WTC11 (cell line): ENCODE measurements at regions not wholly inside any gene's neighbourhood (a gene's known extent, or its start where the extent isn't known, plus 50 kb on each side); places are given as distances from the start of the nearest gene placed in this dataset.

ENCODE experiments used
- ATAC-seq: fragments of 200-7000 bp; cut with Tn5 transposase; 2 replicates; pipeline ENCODE4 v1.10.0; 2021; ENCODE audit warnings: mild to moderate bottlenecking, moderate library complexity
- CTCF ChIA-PET: fragments of 300-600 bp; sonication (Branson Sonifier 250); formaldehyde crosslinking; loops from one replicate; lab custom pipeline; 2021; ENCODE audit warnings: antibody characterized with exemption; lab: Charles Lee
- POLR2A ChIA-PET: fragments of 350-600 bp; sonication (Branson Sonifier 250); formaldehyde crosslinking; loops from one replicate; lab custom pipeline; 2021; ENCODE audit warnings: antibody characterized with exemption; lab: Charles Lee
- DNase-seq: peaks from one replicate; pipeline ENCODE4 v3.0.0; 2021; ENCODE audit warnings: low spot score
- H3K27ac Mint-ChIP-seq: 2 replicates; pipeline ENCODE4 v1.8.0; 2021; ENCODE audit warnings: mixed read lengths
- H3K27me3 Mint-ChIP-seq: 2 replicates; pipeline ENCODE4 v1.8.0; 2021; ENCODE audit warnings: low read depth, mild to moderate bottlenecking, moderate library complexity, mixed read lengths
- H3K36me3 Mint-ChIP-seq: 2 replicates; pipeline ENCODE4 v1.8.0; 2021; ENCODE audit warnings: mixed read lengths
- H3K4me1 Mint-ChIP-seq: 2 replicates; pipeline ENCODE4 v1.8.0; 2022; ENCODE audit warnings: mixed read lengths
- H3K4me3 Mint-ChIP-seq: 2 replicates; pipeline ENCODE4 v1.8.0; 2021; ENCODE audit warnings: mild to moderate bottlenecking, moderate library complexity, mixed read lengths
- H3K9me3 Mint-ChIP-seq: 2 replicates; pipeline ENCODE4 v1.8.0; 2021; ENCODE audit warnings: mixed read lengths
- ERG ChIP-seq: fragments of 250-450 bp; sonication (Bioruptor Pico); IDR thresholded peaks from 2 replicates; pipeline ENCODE4 v1.8.0; 2021; ENCODE audit warnings: mild to moderate bottlenecking
- ESRRA ChIP-seq: sonication (generic); formaldehyde crosslinking; IDR thresholded peaks from 2 replicates; pipeline ENCODE4 v1.8.1; 2022; ENCODE audit warnings: mild to moderate bottlenecking, missing genetic modification reagents, borderline replicate concordance
- ETV6 ChIP-seq: sonication (generic); formaldehyde crosslinking; IDR thresholded peaks from 2 replicates; pipeline ENCODE4 v1.8.1; 2022; ENCODE audit warnings: mild to moderate bottlenecking, missing genetic modification reagents
- FOXP4 ChIP-seq: sonication (generic); formaldehyde crosslinking; IDR thresholded peaks from 2 replicates; pipeline ENCODE4 v1.8.0; 2022; ENCODE audit warnings: mild to moderate bottlenecking, missing genetic modification reagents
- GABPB1 ChIP-seq: sonication (generic); formaldehyde crosslinking; IDR thresholded peaks from 2 replicates; pipeline ENCODE4 v1.8.1; 2023; ENCODE audit warnings: mild to moderate bottlenecking, missing genetic modification reagents
- HMGA2 ChIP-seq: fragments of 250-450 bp; sonication (Bioruptor Pico); IDR thresholded peaks from 2 replicates; pipeline ENCODE4 v1.4.0; 2021; ENCODE audit warnings: mild to moderate bottlenecking, moderate library complexity
- IRF2 ChIP-seq: sonication (generic); formaldehyde crosslinking; IDR thresholded peaks from 2 replicates; pipeline ENCODE4 v1.8.0; 2022; ENCODE audit warnings: low read depth, missing genetic modification reagents, borderline replicate concordance
- NFYB ChIP-seq: sonication (generic); formaldehyde crosslinking; conservative IDR thresholded peaks from 2 replicates; pipeline ENCODE4 v1.8.0; 2022; ENCODE audit warnings: low read depth, missing genetic modification reagents
- RORB ChIP-seq: fragments of 250-450 bp; sonication (Bioruptor Pico); IDR thresholded peaks from 2 replicates; pipeline ENCODE4 v1.9.0; 2021; ENCODE audit warnings: mild to moderate bottlenecking
- SMAD3 ChIP-seq: sonication (generic); formaldehyde crosslinking; IDR thresholded peaks from 2 replicates; pipeline ENCODE4 v1.8.0; 2022; ENCODE audit warnings: missing genetic modification reagents, mild to moderate bottlenecking, borderline replicate concordance
- SMAD4 ChIP-seq: sonication (generic); formaldehyde crosslinking; IDR thresholded peaks from 2 replicates; pipeline ENCODE4 v1.8.0; 2022; ENCODE audit warnings: mild to moderate bottlenecking, missing genetic modification reagents
- SP1 ChIP-seq: sonication (generic); formaldehyde crosslinking; conservative IDR thresholded peaks from 2 replicates; pipeline ENCODE4 v1.8.1; 2022; ENCODE audit warnings: missing genetic modification reagents
- TCF7 ChIP-seq: sonication (generic); formaldehyde crosslinking; IDR thresholded peaks from 2 replicates; pipeline ENCODE4 v1.8.0; 2022; ENCODE audit warnings: mild to moderate bottlenecking, low read depth, missing genetic modification reagents, moderate library complexity
- TEAD4 ChIP-seq: sonication (generic); formaldehyde crosslinking; IDR thresholded peaks from 2 replicates; pipeline ENCODE4 v1.8.0; 2022; ENCODE audit warnings: mild to moderate bottlenecking, missing genetic modification reagents
- ZBTB21 ChIP-seq: sonication (generic); formaldehyde crosslinking; IDR thresholded peaks from 2 replicates; pipeline ENCODE4 v1.8.1; 2023; ENCODE audit warnings: mild to moderate bottlenecking, missing genetic modification reagents, borderline replicate concordance
- ZMAT4 ChIP-seq: fragments of 250-450 bp; sonication (Bioruptor Pico); IDR thresholded peaks from 2 replicates; pipeline ENCODE4 v1.9.0; 2021; ENCODE audit warnings: mild to moderate bottlenecking
- ZNF219 ChIP-seq: sonication (generic); formaldehyde crosslinking; IDR thresholded peaks from 2 replicates; pipeline ENCODE4 v1.8.0; 2023; ENCODE audit warnings: missing genetic modification reagents, mild to moderate bottlenecking, borderline replicate concordance
- ZNF263 ChIP-seq: sonication (generic); formaldehyde crosslinking; IDR thresholded peaks from 2 replicates; pipeline ENCODE4 v1.8.1; 2022; ENCODE audit warnings: low read depth, mild to moderate bottlenecking, moderate library complexity, missing genetic modification reagents
- TF ChIP-seq, protein P1 (sequence below): sonication (generic); formaldehyde crosslinking; IDR thresholded peaks from 2 replicates; pipeline ENCODE4 v1.8.1; 2022; ENCODE audit warnings: missing genetic modification reagents, borderline replicate concordance
- TF ChIP-seq, protein P2 (sequence below): sonication (generic); formaldehyde crosslinking; IDR thresholded peaks from 2 replicates; pipeline ENCODE4 v1.8.1; 2022; ENCODE audit warnings: low read depth, missing genetic modification reagents, borderline replicate concordance
- TF ChIP-seq, protein P3 (sequence below): fragments of 200-600 bp; IDR thresholded peaks from 2 replicates; pipeline ENCODE4 v1.8.0; 2022; ENCODE audit warnings: antibody characterized with exemption
- TF ChIP-seq, protein P4 (sequence below): sonication (generic); formaldehyde crosslinking; IDR thresholded peaks from 2 replicates; pipeline ENCODE4 v1.8.0; 2022; ENCODE audit warnings: mild to moderate bottlenecking, missing genetic modification reagents
- TF ChIP-seq, protein P5 (sequence below): sonication (generic); formaldehyde crosslinking; IDR thresholded peaks from 2 replicates; pipeline ENCODE4 v1.8.1; 2022; ENCODE audit warnings: mild to moderate bottlenecking, moderate library complexity, missing genetic modification reagents

GRCh38 chrX:120692319-120692718, 62.5 kb upstream of the C1GALT1C1 start:
- POLR2A ChIA-PET = no interaction called here
- H3K36me3 Mint-ChIP-seq = no peaks in the 10 kb centered on the region
- peaks cover 3% of the 10 kb centered on the region for H3K27me3 Mint-ChIP-seq
- CTCF ChIA-PET = no interaction called here
- ATAC-seq (no peak), DNase-seq (no peak)
- no peak overlapping the region for H3K4me3 Mint-ChIP-seq
- H3K4me1 Mint-ChIP-seq = no peaks in the 10 kb centered on the region
- TF ChIP-seq HMGA2 (CRISPR knock-in tag) (no peak), FOXP4 (CRISPR knock-in tag) (no peak), GABPB1 (CRISPR knock-in tag) (no peak), TEAD4 (CRISPR knock-in tag) (no peak), ZNF263 (CRISPR knock-in tag) (no peak)
- no peaks in the 10 kb centered on the region for H3K9me3 Mint-ChIP-seq
- H3K27ac Mint-ChIP-seq = no peak overlapping the region

GRCh38 chrX:120690941-120691340, 61.1 kb upstream of the C1GALT1C1 start:
- ChIA-PET CTCF (no interaction called here), POLR2A (no interaction called here)
- Mint-ChIP-seq H3K4me1 (no peaks in the 10 kb centered on the region), H3K27me3 (no peaks in the 10 kb centered on the region; the same call in 1 of the 2 replicates), H3K27ac (no peak overlapping the region), H3K4me3 (no peak overlapping the region), H3K36me3 (no peaks in the 10 kb centered on the region), H3K9me3 (no peaks in the 10 kb centered on the region)
- no peak for ATAC-seq
- no peak for DNase-seq
- TF ChIP-seq, protein P1, sequence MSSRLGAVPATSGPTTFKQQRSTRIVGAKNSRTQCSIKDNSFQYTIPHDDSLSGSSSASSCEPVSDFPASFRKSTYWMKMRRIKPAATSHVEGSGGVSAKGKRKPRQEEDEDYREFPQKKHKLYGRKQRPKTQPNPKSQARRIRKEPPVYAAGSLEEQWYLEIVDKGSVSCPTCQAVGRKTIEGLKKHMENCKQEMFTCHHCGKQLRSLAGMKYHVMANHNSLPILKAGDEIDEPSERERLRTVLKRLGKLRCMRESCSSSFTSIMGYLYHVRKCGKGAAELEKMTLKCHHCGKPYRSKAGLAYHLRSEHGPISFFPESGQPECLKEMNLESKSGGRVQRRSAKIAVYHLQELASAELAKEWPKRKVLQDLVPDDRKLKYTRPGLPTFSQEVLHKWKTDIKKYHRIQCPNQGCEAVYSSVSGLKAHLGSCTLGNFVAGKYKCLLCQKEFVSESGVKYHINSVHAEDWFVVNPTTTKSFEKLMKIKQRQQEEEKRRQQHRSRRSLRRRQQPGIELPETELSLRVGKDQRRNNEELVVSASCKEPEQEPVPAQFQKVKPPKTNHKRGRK (CRISPR knock-in tag) = no peak
- TF ChIP-seq ESRRA (CRISPR knock-in tag) = no peak
- TF ChIP-seq SMAD3 (CRISPR knock-in tag) = no peak
- TF ChIP-seq ETV6 = no peak
- TF ChIP-seq ERG (CRISPR knock-in tag) = no peak
- no peak for TF ChIP-seq SMAD4 (CRISPR knock-in tag)
- no peak for TF ChIP-seq NFYB (CRISPR knock-in tag)

DNA sequence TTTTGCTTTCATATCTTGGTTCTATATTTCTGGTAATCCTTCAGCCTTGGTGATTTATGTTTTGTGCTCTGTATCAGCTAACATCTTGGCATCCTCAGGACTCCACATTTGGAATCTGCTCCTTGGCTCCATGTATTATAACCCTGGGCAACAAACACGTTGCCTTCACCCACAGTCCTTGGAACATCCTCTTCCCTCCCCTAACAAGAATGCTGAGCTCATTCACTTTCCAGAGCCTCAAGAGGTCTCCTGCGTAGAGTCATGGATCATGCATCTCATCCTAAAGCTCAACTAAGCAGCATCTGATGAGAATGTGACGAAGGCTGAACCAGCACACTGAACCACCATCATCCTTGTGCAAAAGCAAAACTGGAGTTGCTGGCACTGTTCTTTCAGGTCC, 60.5 kb upstream of the C1GALT1C1 start:
- DNase-seq (no peak), ATAC-seq (no peak)
- H3K27ac Mint-ChIP-seq = no peak overlapping the region
- no peaks in the 10 kb centered on the region for H3K9me3 Mint-ChIP-seq
- H3K4me3 Mint-ChIP-seq = no peak overlapping the region
- CTCF ChIA-PET = no interaction called here
- H3K36me3 Mint-ChIP-seq = no peaks in the 10 kb centered on the region
- H3K27me3 Mint-ChIP-seq = no peaks in the 10 kb centered on the region; the same call in 1 of the 2 replicates
- H3K4me1 Mint-ChIP-seq = no peaks in the 10 kb centered on the region
- POLR2A ChIA-PET = no interaction called here
- TF ChIP-seq ZMAT4 (CRISPR knock-in tag) (no peak), ZBTB21 (CRISPR knock-in tag) (no peak), TCF7 (no peak), SMAD4 (CRISPR knock-in tag) (no peak), ETV6 (no peak), RORB (CRISPR knock-in tag) (no peak), IRF2 (CRISPR knock-in tag) (no peak), ZNF219 (CRISPR knock-in tag) (no peak), SP1 (CRISPR knock-in tag) (no peak), HMGA2 (CRISPR knock-in tag) (no peak)
- TF ChIP-seq, protein P2, sequence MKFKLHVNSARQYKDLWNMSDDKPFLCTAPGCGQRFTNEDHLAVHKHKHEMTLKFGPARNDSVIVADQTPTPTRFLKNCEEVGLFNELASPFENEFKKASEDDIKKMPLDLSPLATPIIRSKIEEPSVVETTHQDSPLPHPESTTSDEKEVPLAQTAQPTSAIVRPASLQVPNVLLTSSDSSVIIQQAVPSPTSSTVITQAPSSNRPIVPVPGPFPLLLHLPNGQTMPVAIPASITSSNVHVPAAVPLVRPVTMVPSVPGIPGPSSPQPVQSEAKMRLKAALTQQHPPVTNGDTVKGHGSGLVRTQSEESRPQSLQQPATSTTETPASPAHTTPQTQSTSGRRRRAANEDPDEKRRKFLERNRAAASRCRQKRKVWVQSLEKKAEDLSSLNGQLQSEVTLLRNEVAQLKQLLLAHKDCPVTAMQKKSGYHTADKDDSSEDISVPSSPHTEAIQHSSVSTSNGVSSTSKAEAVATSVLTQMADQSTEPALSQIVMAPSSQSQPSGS (CRISPR knock-in tag) = no peak
- TF ChIP-seq, protein P3, sequence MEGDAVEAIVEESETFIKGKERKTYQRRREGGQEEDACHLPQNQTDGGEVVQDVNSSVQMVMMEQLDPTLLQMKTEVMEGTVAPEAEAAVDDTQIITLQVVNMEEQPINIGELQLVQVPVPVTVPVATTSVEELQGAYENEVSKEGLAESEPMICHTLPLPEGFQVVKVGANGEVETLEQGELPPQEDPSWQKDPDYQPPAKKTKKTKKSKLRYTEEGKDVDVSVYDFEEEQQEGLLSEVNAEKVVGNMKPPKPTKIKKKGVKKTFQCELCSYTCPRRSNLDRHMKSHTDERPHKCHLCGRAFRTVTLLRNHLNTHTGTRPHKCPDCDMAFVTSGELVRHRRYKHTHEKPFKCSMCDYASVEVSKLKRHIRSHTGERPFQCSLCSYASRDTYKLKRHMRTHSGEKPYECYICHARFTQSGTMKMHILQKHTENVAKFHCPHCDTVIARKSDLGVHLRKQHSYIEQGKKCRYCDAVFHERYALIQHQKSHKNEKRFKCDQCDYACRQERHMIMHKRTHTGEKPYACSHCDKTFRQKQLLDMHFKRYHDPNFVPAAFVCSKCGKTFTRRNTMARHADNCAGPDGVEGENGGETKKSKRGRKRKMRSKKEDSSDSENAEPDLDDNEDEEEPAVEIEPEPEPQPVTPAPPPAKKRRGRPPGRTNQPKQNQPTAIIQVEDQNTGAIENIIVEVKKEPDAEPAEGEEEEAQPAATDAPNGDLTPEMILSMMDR = no peak
- TF ChIP-seq, protein P4, sequence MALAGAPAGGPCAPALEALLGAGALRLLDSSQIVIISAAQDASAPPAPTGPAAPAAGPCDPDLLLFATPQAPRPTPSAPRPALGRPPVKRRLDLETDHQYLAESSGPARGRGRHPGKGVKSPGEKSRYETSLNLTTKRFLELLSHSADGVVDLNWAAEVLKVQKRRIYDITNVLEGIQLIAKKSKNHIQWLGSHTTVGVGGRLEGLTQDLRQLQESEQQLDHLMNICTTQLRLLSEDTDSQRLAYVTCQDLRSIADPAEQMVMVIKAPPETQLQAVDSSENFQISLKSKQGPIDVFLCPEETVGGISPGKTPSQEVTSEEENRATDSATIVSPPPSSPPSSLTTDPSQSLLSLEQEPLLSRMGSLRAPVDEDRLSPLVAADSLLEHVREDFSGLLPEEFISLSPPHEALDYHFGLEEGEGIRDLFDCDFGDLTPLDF = no peak
- TF ChIP-seq, protein P5, sequence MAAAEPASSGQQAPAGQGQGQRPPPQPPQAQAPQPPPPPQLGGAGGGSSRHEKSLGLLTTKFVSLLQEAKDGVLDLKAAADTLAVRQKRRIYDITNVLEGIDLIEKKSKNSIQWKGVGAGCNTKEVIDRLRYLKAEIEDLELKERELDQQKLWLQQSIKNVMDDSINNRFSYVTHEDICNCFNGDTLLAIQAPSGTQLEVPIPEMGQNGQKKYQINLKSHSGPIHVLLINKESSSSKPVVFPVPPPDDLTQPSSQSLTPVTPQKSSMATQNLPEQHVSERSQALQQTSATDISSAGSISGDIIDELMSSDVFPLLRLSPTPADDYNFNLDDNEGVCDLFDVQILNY (CRISPR knock-in tag) = no peak
